ENCODE measurements at regions not wholly inside any gene's neighbourhood (a gene's known extent, or its start where the extent isn't known, plus 50 kb on each side); places are given as distances from the start of the nearest gene placed in this dataset.

DNA sequence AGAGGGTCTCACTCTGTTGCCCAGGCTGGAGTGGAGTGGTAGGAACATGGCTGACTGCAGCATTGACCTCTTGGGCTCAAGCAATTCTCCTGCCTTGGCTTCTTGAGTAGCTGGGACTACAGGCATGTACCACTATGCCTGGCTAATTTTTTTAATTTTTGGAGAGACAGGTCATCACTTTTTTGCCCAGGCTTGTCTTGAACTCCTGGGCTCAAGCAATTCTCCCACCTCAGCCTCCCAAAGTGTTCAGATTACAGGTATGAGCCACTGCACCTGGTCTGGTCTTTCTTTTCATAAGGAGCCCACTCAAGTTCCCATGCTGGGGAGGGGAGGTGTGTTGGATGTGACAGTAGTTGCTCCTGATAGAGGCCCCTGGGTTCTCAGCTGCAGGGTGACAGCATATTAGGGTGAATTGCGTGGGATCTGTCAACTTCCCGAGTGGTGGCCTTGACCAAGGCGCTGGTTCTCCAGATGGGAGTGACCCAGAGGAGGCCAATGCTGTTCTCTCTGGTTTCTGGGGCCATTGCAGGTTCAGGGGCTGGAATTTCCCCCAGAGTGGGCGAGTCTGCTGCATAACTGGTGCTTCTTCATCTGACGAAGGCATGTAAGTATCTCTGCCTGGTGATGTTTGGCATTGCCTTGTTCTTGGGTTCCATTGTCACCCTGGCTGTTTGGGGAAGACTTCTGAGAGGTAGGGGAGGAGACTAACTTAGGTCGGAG is 52.4 kb upstream of the ESRRB start:
- in situ Hi-C loops (cut with HindIII; ENCODE audit: low pct_ligation_motif_present, low sequenced_read_pairs), result no loop called here
- no peak overlapping the region for H3K27ac ChIP-seq
- H3K36me3 ChIP-seq (replicated peaks), result no peaks in the 10 kb centered on the region
- TF ChIP-seq, protein P1, sequence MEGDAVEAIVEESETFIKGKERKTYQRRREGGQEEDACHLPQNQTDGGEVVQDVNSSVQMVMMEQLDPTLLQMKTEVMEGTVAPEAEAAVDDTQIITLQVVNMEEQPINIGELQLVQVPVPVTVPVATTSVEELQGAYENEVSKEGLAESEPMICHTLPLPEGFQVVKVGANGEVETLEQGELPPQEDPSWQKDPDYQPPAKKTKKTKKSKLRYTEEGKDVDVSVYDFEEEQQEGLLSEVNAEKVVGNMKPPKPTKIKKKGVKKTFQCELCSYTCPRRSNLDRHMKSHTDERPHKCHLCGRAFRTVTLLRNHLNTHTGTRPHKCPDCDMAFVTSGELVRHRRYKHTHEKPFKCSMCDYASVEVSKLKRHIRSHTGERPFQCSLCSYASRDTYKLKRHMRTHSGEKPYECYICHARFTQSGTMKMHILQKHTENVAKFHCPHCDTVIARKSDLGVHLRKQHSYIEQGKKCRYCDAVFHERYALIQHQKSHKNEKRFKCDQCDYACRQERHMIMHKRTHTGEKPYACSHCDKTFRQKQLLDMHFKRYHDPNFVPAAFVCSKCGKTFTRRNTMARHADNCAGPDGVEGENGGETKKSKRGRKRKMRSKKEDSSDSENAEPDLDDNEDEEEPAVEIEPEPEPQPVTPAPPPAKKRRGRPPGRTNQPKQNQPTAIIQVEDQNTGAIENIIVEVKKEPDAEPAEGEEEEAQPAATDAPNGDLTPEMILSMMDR (IDR thresholded peaks at IDR 0.05; ENCODE audit: low read depth, low read length, missing control alignments), result no peak
- no peak overlapping the region for H3K4me3 ChIP-seq (ENCODE audit: low read depth, low read length)
- H3K27me3 ChIP-seq (replicated peaks), result no peaks in the 10 kb centered on the region
- DNase-seq, result no peak

DNA sequence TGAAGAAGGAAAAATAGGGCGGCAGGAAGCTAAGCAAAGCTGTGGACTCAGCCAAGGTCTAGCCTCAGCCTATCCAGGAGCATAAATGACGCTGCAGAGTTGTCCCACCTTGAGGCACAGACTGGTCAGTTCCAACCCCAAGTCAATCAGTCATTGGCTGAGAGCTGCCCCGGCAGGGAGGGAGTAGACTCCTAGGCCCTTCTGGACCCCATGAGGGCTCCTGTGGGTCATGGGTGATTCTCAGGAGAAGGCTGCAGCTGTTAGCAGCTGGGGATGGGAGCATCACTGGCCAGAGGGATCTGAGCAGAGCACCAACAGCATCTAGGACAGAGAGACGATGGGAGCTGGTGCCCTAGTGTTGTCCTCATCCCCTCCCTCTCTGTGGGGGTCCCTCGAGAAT is 51.8 kb upstream of the ESRRB start:
- no peak overlapping the region for H3K27ac ChIP-seq
- no peaks in the 10 kb centered on the region for H3K36me3 ChIP-seq (replicated peaks)
- H3K4me3 ChIP-seq (ENCODE audit: low read depth, low read length), result no peak overlapping the region
- in situ Hi-C loops (cut with HindIII; ENCODE audit: low pct_ligation_motif_present, low sequenced_read_pairs), result no loop called here
- DNase-seq, result no peak
- H3K27me3 ChIP-seq (replicated peaks), result peaks cover 5% of the 10 kb centered on the region
- TF ChIP-seq, protein P1 (IDR thresholded peaks at IDR 0.05; ENCODE audit: low read depth, low read length, missing control alignments), result no peak

All from brain microvascular endothelial cell (primary cell).